ENCODE measurements at regions not wholly inside any gene's neighbourhood (a gene's known extent, or its start where the extent isn't known, plus 50 kb on each side); places are given as distances from the start of the nearest gene placed in this dataset.

- TF ChIP-seq, protein P1, sequence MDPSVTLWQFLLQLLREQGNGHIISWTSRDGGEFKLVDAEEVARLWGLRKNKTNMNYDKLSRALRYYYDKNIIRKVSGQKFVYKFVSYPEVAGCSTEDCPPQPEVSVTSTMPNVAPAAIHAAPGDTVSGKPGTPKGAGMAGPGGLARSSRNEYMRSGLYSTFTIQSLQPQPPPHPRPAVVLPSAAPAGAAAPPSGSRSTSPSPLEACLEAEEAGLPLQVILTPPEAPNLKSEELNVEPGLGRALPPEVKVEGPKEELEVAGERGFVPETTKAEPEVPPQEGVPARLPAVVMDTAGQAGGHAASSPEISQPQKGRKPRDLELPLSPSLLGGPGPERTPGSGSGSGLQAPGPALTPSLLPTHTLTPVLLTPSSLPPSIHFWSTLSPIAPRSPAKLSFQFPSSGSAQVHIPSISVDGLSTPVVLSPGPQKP (IDR thresholded peaks at IDR 0.05; ENCODE audit: borderline replicate concordance, low read depth, low read length), result no peak
- TF ChIP-seq, protein P2, sequence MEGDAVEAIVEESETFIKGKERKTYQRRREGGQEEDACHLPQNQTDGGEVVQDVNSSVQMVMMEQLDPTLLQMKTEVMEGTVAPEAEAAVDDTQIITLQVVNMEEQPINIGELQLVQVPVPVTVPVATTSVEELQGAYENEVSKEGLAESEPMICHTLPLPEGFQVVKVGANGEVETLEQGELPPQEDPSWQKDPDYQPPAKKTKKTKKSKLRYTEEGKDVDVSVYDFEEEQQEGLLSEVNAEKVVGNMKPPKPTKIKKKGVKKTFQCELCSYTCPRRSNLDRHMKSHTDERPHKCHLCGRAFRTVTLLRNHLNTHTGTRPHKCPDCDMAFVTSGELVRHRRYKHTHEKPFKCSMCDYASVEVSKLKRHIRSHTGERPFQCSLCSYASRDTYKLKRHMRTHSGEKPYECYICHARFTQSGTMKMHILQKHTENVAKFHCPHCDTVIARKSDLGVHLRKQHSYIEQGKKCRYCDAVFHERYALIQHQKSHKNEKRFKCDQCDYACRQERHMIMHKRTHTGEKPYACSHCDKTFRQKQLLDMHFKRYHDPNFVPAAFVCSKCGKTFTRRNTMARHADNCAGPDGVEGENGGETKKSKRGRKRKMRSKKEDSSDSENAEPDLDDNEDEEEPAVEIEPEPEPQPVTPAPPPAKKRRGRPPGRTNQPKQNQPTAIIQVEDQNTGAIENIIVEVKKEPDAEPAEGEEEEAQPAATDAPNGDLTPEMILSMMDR (conservative IDR thresholded peaks at IDR 0.05; ENCODE audit: low read depth, low read length), result no peak
- TF ChIP-seq POLR2A (IDR thresholded peaks at IDR 0.05; ENCODE audit: low read depth, low read length) (no peak), NFE2L2 (IDR thresholded peaks at IDR 0.05; ENCODE audit: low read depth, low read length) (no peak), MAZ (IDR thresholded peaks at IDR 0.05; ENCODE audit: borderline replicate concordance, low read depth, low read length) (no peak), RAD21 (IDR thresholded peaks at IDR 0.05; ENCODE audit: low read length) (no peak), MXI1 (IDR thresholded peaks at IDR 0.05; ENCODE audit: borderline replicate concordance, low read depth, low read length) (no peak), MAFK (IDR thresholded peaks at IDR 0.05; ENCODE audit: low read depth, low read length) (no peak), BHLHE40 (IDR thresholded peaks at IDR 0.05; ENCODE audit: low read depth, low read length) (no peak), RFX5 (IDR thresholded peaks at IDR 0.05; ENCODE audit: low read depth, low read length) (no peak), CEBPB (IDR thresholded peaks at IDR 0.05; ENCODE audit: low read depth, low read length) (no peak), CHD1 (IDR thresholded peaks at IDR 0.05; ENCODE audit: low read depth, low read length) (no peak), SMC3 (IDR thresholded peaks at IDR 0.05; ENCODE audit: low read depth, low read length) (no peak)
Measured at GRCh38 chr6:119842191-119842590, 492.6 kb upstream of the MAN1A1 start.

All from IMR-90 (cell line).